Endothelial cell of umbilical vein (primary cell): ENCODE measurements at regions not wholly inside any gene's neighbourhood (a gene's known extent, or its start where the extent isn't known, plus 50 kb on each side); places are given as distances from the start of the nearest gene placed in this dataset.

Source experiments
- BruUV-seq: library from RNA; stranded (reverse); fragments of 400-500 nt; replicated peaks from 2 replicates; lab custom pipeline; 2021; lab: Mats Ljungman, UMichigan
- CTCF ChIA-PET: fragments of 300-600, 350-600 bp; sonication (Branson Sonifier 250); formaldehyde crosslinking; loops from one replicate; lab custom pipeline; 2021; ENCODE audit warnings: antibody characterized with exemption, inconsistent platforms; lab: Charles Lee
- POLR2A ChIA-PET: fragments of 300-600, 350-600 bp; sonication (Branson Sonifier 250); formaldehyde crosslinking; loops from one replicate; lab custom pipeline; 2021; ENCODE audit warnings: antibody characterized with exemption, inconsistent platforms; lab: Charles Lee
- DNase-seq: peaks from one replicate; pipeline ENCODE4 v3.0.0-alpha.2; 2011; ENCODE audit warnings: low read depth, low spot score
- FAIRE-seq: peaks from 2 replicates; lab custom pipeline; 2011; peaks lifted over from hg19 to GRCh38; lab: Jason Lieb, UNC
- H2AFZ ChIP-seq: 2 replicates; pipeline ENCODE4 v1.6.0; 2012; ENCODE audit warnings: low read depth, low read length, control low read depth, inconsistent platforms
- H3K27ac ChIP-seq: 2 replicates; pipeline ENCODE4 v1.5.1; 2011; ENCODE audit warnings: low read depth, mild to moderate bottlenecking, control low read depth, low read length, moderate library complexity; ENCODE audit not compliant: insufficient read depth
- H3K27me3 ChIP-seq, 2 experiments: 2 replicates each; pipeline versions ENCODE4 v1.6.0 to v1.6.1; 2011; ENCODE audit warnings: low read length in 2 of 2, mixed read lengths in 1 of 2; ENCODE audit not compliant: control insufficient read depth in 2 of 2, insufficient read depth in 2 of 2
- H3K36me3 ChIP-seq, 2 experiments: 2 replicates in 1 of 2; 3 replicates in 1 of 2; pipeline ENCODE4 v1.5.1; 2011; ENCODE audit warnings: low read length in 2 of 2, mild to moderate bottlenecking in 1 of 2, moderate library complexity in 1 of 2; ENCODE audit not compliant: control insufficient read depth in 2 of 2, insufficient read depth in 2 of 2; ENCODE audit errors: extremely low read depth in 1 of 2
- H3K4me1 ChIP-seq: 3 replicates; pipeline ENCODE4 v1.5.1; 2011; ENCODE audit warnings: mild to moderate bottlenecking, low read length; ENCODE audit not compliant: control insufficient read depth, insufficient read depth; ENCODE audit errors: extremely low read depth
- H3K4me2 ChIP-seq: 2 replicates; pipeline ENCODE4 v1.6.1; 2011; ENCODE audit warnings: low read length, control low read depth, mixed read lengths; ENCODE audit not compliant: insufficient read depth
- H3K4me3 ChIP-seq, 3 experiments: fragments of 200-600 bp in 1 of 3; sonication (generic), shearing (Covaris generic) in 1 of 3; replicated peaks in 1 of 3; 2 replicates each; pipeline ENCODE4 v1.5.1; 2011 to 2016; ENCODE audit warnings: control low read depth in 3 of 3, low read length in 3 of 3, mild to moderate bottlenecking in 2 of 3, inconsistent platforms in 1 of 3, low read depth in 1 of 3, moderate library complexity in 1 of 3; ENCODE audit not compliant: insufficient read depth in 1 of 3
- H3K79me2 ChIP-seq: 2 replicates; pipeline ENCODE4 v1.6.0; 2012; ENCODE audit warnings: low read length, inconsistent platforms; ENCODE audit not compliant: control insufficient read depth, insufficient read depth
- H3K9ac ChIP-seq: replicated peaks from 2 replicates; pipeline ENCODE3; 2011; ENCODE audit warnings: low read length, control low read depth; ENCODE audit not compliant: insufficient read depth; ENCODE audit errors: extremely low read depth
- H3K9me1 ChIP-seq: replicated peaks from 3 replicates; pipeline ENCODE4 v1.6.0; 2011; ENCODE audit warnings: mild to moderate bottlenecking, low read length; ENCODE audit not compliant: control insufficient read depth, insufficient read depth; ENCODE audit errors: extremely low read depth
- H3K9me3 ChIP-seq: replicated peaks from 2 replicates; pipeline ENCODE4 v1.5.1; 2012; ENCODE audit warnings: low read length, inconsistent platforms; ENCODE audit not compliant: control insufficient read depth, insufficient read depth
- H4K20me1 ChIP-seq: replicated peaks from 2 replicates; pipeline ENCODE3; 2011; ENCODE audit warnings: mild to moderate bottlenecking, low read length; ENCODE audit not compliant: control insufficient read depth, insufficient read depth; ENCODE audit errors: extremely low read depth
- CTCF ChIP-seq, 2 donors: IDR thresholded peaks; 1 replicate in 1 of 2; 2 replicates in 1 of 2; pipeline ENCODE4 v1.5.1; 2011; ENCODE audit warnings: low read length in 2 of 2, mild to moderate bottlenecking in 2 of 2, moderate library complexity in 2 of 2, control low read depth in 1 of 2, inconsistent platforms in 1 of 2, low read depth in 1 of 2; ENCODE audit not compliant: insufficient read depth in 1 of 2; ENCODE audit errors: extremely low read depth in 1 of 2
- EZH2 ChIP-seq: IDR thresholded peaks from 2 replicates; pipeline ENCODE4 v1.6.1; 2012; ENCODE audit warnings: borderline replicate concordance, low read depth, mild to moderate bottlenecking, moderate library complexity, low read length, inconsistent platforms; ENCODE audit not compliant: severe bottlenecking
- FOS ChIP-seq: IDR thresholded peaks from 2 replicates; pipeline ENCODE4 v1.6.1; 2011; ENCODE audit warnings: mild to moderate bottlenecking, low read length, moderate library complexity, borderline replicate concordance; ENCODE audit not compliant: insufficient read depth
- GATA2 ChIP-seq: IDR thresholded peaks from 2 replicates; pipeline ENCODE4 v1.7.0; 2011; ENCODE audit warnings: low read depth, mild to moderate bottlenecking, moderate library complexity, mixed read lengths, low read length; ENCODE audit not compliant: insufficient read length, insufficient read depth
- JUN ChIP-seq: IDR thresholded peaks from 2 replicates; pipeline ENCODE4 v1.6.1; 2011; ENCODE audit warnings: borderline replicate concordance, low read depth; ENCODE audit not compliant: insufficient read length, insufficient read depth
- MAX ChIP-seq: IDR thresholded peaks from 2 replicates; pipeline ENCODE4 v1.6.1; 2011; ENCODE audit not compliant: insufficient read depth, insufficient read length
- MYC ChIP-seq: IDR thresholded peaks from one replicate; pipeline ENCODE4 v1.6.1; 2011; ENCODE audit warnings: mild to moderate bottlenecking, low read depth, low read length
- POLR2A ChIP-seq: IDR thresholded peaks from 2 replicates; pipeline ENCODE4 v1.6.1; 2012; ENCODE audit warnings: low read depth, mild to moderate bottlenecking, control low read depth, low read length
- POLR2AphosphoS5 ChIP-seq: IDR thresholded peaks from 2 replicates; pipeline ENCODE4 v1.6.1; 2012; ENCODE audit warnings: low read depth, mild to moderate bottlenecking, control low read depth, low read length, moderate library complexity; ENCODE audit not compliant: insufficient read depth
- dilution Hi-C: fragments of 300-500 bp; cut with MboI; formaldehyde crosslinking; loops from one replicate; pipeline ENCODE4 v1.15.0; 2019; ENCODE audit warnings: low sequenced_read_pairs; ENCODE audit not compliant: extremely low pct_ligation_motif_present
- intact Hi-C: fragments of 100-400 bp; cut with micrococcal nuclease; formaldehyde crosslinking; loops from one replicate; pipeline ENCODE4 v1.10.0; 2022

DNA sequence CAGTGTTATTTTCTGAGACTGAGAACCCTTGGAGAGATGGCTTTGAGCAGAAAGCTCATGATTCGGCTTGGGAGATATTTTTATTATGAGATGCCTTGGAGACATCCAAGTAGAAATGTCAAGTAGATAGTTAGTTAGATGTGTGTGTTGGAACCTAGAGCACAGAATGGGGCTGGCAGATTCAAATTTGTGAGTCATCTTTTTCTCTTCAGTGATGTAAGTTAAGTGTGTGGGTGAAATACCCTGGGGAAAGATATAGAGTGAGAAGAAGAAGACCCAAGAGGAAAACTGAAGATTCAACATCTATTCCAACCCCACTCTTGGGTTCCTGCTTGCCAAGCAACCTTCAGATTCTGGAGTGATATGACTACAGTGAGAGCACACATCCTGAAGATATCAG lies 580.8 kb upstream of the AMOT start:
- ChIA-PET CTCF (no interaction called here), POLR2A (no interaction called here)
- Histone ChIP-seq H4K20me1 (no peaks in the 10 kb centered on the region), H3K9ac (no peak overlapping the region), H3K79me2 (no peaks in the 10 kb centered on the region), H3K27ac (no peak overlapping the region), H3K9me1 (no peaks in the 10 kb centered on the region), H3K36me3 (no peaks in the 10 kb centered on the region), H3K4me1 (no peaks in the 10 kb centered on the region), H2AFZ (no peak overlapping the region), H3K4me3 (no peak overlapping the region), H3K9me3 (no peaks in the 10 kb centered on the region), H3K4me2 (no peak overlapping the region), H3K27me3 (no peaks in the 10 kb centered on the region)
- DNase-seq, result no peak
- TF ChIP-seq EZH2, result no peak
- TF ChIP-seq MAX, result no peak
- no peak for TF ChIP-seq JUN
- TF ChIP-seq CTCF (IDR thresholded peaks at IDR 0.05; ENCODE audit: extremely low read depth in 1 of 2, insufficient read depth in 1 of 2, low read depth in 1 of 2, low read length in 2 of 2), result no peak
- TF ChIP-seq POLR2A, result no peak
- no peak for TF ChIP-seq GATA2
- TF ChIP-seq POLR2AphosphoS5, result no peak
- TF ChIP-seq MYC, result no peak
- no peak for TF ChIP-seq FOS
- no TSS peak for BruUV-seq
- no peak for FAIRE-seq
- intact Hi-C loops (no loop called here), dilution Hi-C loops (no loop called here)
